ENCODE measurements at regions not wholly inside any gene's neighbourhood (a gene's known extent, or its start where the extent isn't known, plus 50 kb on each side); places are given as distances from the start of the nearest gene placed in this dataset.
"Not testable (repeated sequence)": the region's sequence is repeated elsewhere in the genome, so short reads cannot be mapped to it uniquely, and the experiment has no call there.

DNA sequence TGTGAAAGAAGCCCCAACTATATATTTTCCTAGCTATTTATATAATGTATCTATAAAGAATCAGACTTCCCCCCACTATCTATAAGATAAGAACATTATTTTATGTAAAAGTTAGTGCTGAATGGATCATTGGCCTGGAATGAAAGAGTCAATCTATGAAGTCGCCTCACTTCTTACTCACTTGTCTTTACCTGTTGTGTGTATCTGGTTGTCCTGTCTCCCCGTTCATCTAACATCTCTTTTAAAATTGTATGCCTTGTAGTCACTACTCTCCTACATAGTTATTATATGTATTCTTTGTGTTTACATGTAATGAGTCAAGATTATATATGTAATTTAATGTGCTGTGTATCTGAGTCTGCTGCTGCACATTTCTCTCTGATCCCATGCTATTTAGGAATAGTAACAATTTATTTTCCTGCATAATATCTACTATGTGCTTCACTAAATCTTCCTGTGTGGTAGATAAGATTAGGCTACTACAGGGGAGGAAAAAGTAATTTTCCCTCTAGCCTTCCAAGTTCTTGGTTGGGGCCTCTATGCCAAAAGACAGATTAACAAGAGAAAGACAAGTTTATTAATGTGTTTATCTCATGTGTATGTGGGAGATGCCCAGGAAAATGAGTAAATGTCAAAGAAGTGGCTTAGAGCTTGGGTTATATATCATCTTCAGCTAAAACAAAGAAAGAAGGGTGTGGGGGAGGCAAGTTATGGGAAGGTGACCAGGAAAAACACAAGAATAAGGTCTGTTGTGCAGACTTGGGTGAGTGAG is 77.6 kb upstream of the FRMPD4 start:
- no peak overlapping the region for H3K4me3 ChIP-seq (ENCODE audit: low read depth, low read length)
- no peak for DNase-seq (ENCODE audit: low read depth)
- TF ChIP-seq, protein P1, sequence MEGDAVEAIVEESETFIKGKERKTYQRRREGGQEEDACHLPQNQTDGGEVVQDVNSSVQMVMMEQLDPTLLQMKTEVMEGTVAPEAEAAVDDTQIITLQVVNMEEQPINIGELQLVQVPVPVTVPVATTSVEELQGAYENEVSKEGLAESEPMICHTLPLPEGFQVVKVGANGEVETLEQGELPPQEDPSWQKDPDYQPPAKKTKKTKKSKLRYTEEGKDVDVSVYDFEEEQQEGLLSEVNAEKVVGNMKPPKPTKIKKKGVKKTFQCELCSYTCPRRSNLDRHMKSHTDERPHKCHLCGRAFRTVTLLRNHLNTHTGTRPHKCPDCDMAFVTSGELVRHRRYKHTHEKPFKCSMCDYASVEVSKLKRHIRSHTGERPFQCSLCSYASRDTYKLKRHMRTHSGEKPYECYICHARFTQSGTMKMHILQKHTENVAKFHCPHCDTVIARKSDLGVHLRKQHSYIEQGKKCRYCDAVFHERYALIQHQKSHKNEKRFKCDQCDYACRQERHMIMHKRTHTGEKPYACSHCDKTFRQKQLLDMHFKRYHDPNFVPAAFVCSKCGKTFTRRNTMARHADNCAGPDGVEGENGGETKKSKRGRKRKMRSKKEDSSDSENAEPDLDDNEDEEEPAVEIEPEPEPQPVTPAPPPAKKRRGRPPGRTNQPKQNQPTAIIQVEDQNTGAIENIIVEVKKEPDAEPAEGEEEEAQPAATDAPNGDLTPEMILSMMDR (conservative IDR thresholded peaks at IDR 0.05; ENCODE audit: low read depth, low read length), result no peak

DNA sequence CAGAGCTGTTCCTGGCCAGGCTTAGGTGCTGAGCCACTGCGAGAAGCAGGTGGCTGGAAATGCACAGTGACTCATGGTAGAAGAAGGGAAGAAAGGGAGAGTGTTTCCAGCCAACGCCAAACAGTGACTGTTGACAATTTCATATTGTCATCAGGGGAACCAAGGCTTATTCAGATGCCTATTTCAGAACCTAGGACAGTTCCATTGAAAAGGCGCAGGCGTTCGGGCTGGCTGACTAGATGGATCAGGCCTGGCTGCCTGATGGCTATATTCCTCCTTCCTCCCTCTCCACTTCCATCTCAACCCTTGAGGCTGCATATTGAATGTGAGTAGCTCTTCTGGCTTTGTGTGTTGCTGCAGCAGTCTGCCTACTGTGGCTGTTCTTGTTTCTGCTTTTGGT is 73.0 kb upstream of the FRMPD4 start:
- H3K4me3 ChIP-seq (ENCODE audit: low read depth, low read length), result no peak overlapping the region
- peak; percentile 35 for DNase-seq (ENCODE audit: low read depth)
- TF ChIP-seq, protein P1 (conservative IDR thresholded peaks at IDR 0.05; ENCODE audit: low read depth, low read length), result no peak

DNA sequence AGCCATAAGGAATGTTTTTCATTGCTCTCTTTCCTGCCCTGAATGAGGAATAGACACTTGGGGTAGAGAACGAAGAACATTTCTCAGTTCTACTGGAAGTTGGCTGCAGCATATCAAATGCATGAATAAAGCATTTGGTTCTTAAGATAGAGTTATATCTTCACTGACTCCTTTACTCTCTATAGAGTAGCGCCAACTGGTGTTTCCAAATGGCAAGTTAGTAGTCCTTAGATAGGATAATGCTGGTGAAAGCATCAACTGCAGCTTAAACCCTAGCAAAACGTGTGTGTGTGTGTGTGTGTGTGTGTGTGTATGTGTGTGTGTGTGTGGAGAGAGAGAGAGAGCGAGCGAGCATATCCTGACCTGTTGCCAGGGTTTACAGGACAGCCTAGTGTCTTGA is 62.2 kb upstream of the FRMPD4 start:
- H3K4me3 ChIP-seq (ENCODE audit: low read depth, low read length), result no peak overlapping the region
- TF ChIP-seq, protein P1 (conservative IDR thresholded peaks at IDR 0.05; ENCODE audit: low read depth, low read length), result peak; percentile 16
- DNase-seq (ENCODE audit: low read depth), result peak; percentile 3

DNA sequence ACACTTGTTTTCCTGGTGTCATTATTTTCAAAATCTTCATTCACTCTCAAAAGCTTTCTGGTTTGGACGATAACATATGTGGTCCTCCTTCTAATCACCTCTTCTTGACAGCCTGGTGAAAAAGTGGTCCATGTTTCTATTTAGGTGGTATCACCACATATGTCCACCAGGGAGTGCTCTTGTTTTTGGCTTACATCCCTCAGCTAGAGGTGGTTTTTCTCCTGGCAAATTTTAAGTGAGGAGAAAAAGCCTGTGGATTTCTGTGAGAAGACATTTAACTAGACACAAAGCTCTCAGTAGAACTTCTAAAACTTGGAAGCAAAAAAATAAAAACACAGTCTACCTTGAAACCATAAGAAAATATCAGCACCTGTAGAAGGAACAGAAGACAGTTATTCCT is 58.0 kb upstream of the FRMPD4 start:
- no peak overlapping the region for H3K4me3 ChIP-seq (ENCODE audit: low read depth, low read length)
- DNase-seq (ENCODE audit: low read depth), result peak; percentile 59
- TF ChIP-seq, protein P1 (conservative IDR thresholded peaks at IDR 0.05; ENCODE audit: low read depth, low read length), result peak; percentile 57

DNA sequence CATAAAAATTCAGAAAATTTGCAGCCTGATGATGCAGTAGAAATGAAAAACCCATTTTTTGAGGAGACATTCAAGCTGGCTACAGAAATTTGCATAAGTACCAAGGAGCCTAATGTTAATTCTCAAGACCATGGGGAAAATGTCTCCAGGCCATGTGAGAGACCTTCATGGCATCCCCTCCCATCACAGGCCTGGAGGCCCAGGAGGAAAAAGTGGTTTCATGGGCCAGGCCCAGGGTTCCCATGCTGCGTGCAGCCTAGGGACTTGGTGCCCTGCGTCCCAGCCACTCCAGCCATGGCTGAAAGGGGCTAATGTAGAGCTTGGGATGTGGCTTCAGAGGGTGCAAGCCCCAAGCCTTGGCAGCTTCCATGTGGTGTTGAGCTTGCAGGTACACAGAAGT is 55.3 kb upstream of the FRMPD4 start:
- DNase-seq (ENCODE audit: low read depth); H3K4me3 ChIP-seq (ENCODE audit: low read depth, low read length): not testable (repeated sequence)
